Activated B cell treated with CpG ODN at 0.5 μM for 24 hours (primary cell): ENCODE measurements at regions not wholly inside any gene's neighbourhood (a gene's known extent, or its start where the extent isn't known, plus 50 kb on each side); places are given as distances from the start of the nearest gene placed in this dataset.

Source experiments
- ATAC-seq: fragments of 200-7000 bp; cut with Tn5 transposase; one replicate; pipeline ENCODE4 v1.10.0; 2021; ENCODE audit warnings: low read depth, mild to moderate bottlenecking, moderate library complexity
- CTCF ChIA-PET: fragments of 350-600 bp; sonication (Branson Sonifier 250); formaldehyde crosslinking; loops from one replicate; lab custom pipeline; 2021; ENCODE audit warnings: antibody characterized with exemption; lab: Charles Lee
- POLR2A ChIA-PET: fragments of 350-600 bp; sonication (Branson Sonifier 250); formaldehyde crosslinking; loops from one replicate; lab custom pipeline; 2021; ENCODE audit warnings: antibody characterized with exemption; lab: Charles Lee
- DNase-seq: peaks from one replicate; pipeline ENCODE4 v3.0.0; 2022
- H3K27ac Mint-ChIP-seq: one replicate; pipeline ENCODE4 v1.8.0; 2020; ENCODE audit warnings: mixed read lengths
- H3K27me3 Mint-ChIP-seq: one replicate; pipeline ENCODE4 v1.8.0; 2021; ENCODE audit warnings: mixed read lengths
- H3K36me3 Mint-ChIP-seq: one replicate; pipeline ENCODE4 v1.8.0; 2021; ENCODE audit warnings: low read depth, mixed read lengths
- H3K4me1 Mint-ChIP-seq: one replicate; pipeline ENCODE4 v1.8.0; 2021; ENCODE audit warnings: mixed read lengths
- H3K4me3 Mint-ChIP-seq: one replicate; pipeline ENCODE4 v1.8.0; 2020; ENCODE audit warnings: mild to moderate bottlenecking, mixed read lengths
- H3K9me3 Mint-ChIP-seq: one replicate; pipeline ENCODE4 v1.8.0; 2020; ENCODE audit warnings: mixed read lengths
- intact Hi-C: fragments of 100-400 bp; cut with micrococcal nuclease; formaldehyde crosslinking; loops from one replicate; pipeline ENCODE4 v1.15.1; 2024
- TF ChIP-seq, protein P1 (sequence below): fragments of 200-600 bp; IDR thresholded peaks from one replicate; pipeline ENCODE4 v1.8.0; 2022; ENCODE audit warnings: antibody characterized with exemption, mild to moderate bottlenecking

DNA sequence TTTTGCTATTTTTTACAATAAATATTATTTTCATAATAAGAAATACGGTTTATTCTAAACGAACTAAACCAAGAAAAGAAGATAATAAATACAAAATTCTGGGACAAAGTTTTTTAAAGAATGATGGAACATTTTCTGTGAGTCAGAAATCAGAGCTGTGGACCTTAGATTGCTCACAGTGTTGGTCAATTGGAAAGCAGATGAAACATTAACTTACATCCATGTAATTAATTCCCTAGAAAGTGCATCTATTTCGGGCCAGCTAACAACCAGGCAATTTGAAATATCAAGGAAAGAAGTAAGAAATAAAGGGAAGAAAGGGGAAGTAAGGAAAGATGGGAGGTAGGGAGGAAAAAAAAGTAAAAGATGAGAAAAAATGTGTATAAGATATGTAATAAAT is 1569.8 kb upstream of the TENM4 start:
- ChIA-PET CTCF (no interaction called here), POLR2A (no interaction called here)
- intact Hi-C loops = no loop called here
- Mint-ChIP-seq H3K27me3 (no peaks in the 10 kb centered on the region), H3K9me3 (peaks cover 5% of the 10 kb centered on the region), H3K4me3 (no peak overlapping the region), H3K36me3 (no peaks in the 10 kb centered on the region), H3K27ac (no peak overlapping the region), H3K4me1 (no peaks in the 10 kb centered on the region)
- DNase-seq (no peak), ATAC-seq (no peak)
- TF ChIP-seq, protein P1, sequence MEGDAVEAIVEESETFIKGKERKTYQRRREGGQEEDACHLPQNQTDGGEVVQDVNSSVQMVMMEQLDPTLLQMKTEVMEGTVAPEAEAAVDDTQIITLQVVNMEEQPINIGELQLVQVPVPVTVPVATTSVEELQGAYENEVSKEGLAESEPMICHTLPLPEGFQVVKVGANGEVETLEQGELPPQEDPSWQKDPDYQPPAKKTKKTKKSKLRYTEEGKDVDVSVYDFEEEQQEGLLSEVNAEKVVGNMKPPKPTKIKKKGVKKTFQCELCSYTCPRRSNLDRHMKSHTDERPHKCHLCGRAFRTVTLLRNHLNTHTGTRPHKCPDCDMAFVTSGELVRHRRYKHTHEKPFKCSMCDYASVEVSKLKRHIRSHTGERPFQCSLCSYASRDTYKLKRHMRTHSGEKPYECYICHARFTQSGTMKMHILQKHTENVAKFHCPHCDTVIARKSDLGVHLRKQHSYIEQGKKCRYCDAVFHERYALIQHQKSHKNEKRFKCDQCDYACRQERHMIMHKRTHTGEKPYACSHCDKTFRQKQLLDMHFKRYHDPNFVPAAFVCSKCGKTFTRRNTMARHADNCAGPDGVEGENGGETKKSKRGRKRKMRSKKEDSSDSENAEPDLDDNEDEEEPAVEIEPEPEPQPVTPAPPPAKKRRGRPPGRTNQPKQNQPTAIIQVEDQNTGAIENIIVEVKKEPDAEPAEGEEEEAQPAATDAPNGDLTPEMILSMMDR = no peak

DNA sequence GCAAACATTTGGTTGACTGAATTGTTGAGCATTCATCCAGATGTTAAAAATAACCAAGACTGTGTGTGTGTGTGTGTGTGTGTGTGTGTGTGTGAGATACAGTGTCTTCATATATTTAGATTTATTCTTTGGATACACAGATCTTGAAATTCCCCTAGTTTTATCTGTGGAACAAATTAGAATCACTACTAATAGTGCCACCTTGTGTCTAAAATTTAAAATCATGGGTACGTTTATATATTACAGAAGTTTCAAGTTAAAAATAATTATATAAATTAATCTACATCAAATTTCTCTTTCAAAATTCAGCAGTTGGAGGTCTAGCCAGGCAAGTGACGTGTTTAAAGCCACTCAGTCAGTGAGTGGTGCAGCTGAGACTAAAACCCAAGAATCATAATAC is 1566.2 kb upstream of the TENM4 start:
- TF ChIP-seq, protein P1 = no peak
- Mint-ChIP-seq H3K4me3 (no peak overlapping the region), H3K4me1 (no peaks in the 10 kb centered on the region), H3K9me3 (peaks cover 2% of the 10 kb centered on the region), H3K27ac (no peak overlapping the region), H3K36me3 (no peaks in the 10 kb centered on the region), H3K27me3 (no peaks in the 10 kb centered on the region)
- POLR2A ChIA-PET = no interaction called here
- DNase-seq (no peak), ATAC-seq (no peak)
- intact Hi-C loops = no loop called here
- CTCF ChIA-PET = no interaction called here

DNA sequence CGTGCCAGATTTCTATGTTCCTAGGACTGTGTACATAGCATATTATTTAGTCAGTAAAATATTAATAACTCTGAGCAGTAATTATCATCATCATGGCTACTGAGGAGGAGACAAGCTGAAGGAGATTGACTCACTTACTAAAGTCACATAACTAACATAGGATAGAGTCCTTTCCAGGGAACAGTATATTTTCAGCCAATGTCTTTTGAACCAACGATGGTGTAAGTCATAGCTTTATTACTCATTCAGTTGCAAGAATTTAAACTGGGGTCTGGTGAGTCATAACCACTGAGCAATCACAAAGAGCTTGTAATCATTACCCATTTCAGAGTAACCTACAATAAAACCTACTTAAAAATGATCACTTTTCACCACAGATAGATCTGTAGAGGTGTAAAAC is 1564.8 kb upstream of the TENM4 start:
- DNase-seq = no peak
- CTCF ChIA-PET = no interaction called here
- Mint-ChIP-seq H3K27me3 (no peaks in the 10 kb centered on the region), H3K27ac (no peak overlapping the region), H3K4me3 (no peak overlapping the region), H3K4me1 (no peaks in the 10 kb centered on the region), H3K36me3 (no peaks in the 10 kb centered on the region), H3K9me3 (no peaks in the 10 kb centered on the region)
- intact Hi-C loops = no loop called here
- no peak for ATAC-seq
- TF ChIP-seq, protein P1 = no peak
- POLR2A ChIA-PET = no interaction called here

DNA sequence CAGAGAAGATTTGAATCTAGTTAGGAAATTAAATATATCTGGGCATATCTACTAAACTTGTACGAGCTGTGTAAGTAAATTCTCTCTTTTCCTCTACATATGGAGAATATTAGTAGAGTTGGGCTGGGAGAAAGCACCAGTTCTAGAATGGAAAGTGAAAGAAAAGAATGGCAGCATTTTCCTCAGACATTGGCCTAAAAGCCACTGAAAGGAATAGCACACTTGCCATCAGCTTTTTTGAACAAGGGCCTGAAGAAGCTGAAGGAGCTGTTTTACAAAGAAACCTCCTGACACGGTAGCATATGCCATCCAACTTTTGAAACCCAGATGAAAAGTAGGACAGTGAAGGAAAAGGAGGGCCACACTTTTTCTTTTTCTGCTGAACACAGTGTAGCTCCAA is 1563.7 kb upstream of the TENM4 start:
- ATAC-seq = no peak
- H3K4me3 Mint-ChIP-seq = no peak overlapping the region

DNA sequence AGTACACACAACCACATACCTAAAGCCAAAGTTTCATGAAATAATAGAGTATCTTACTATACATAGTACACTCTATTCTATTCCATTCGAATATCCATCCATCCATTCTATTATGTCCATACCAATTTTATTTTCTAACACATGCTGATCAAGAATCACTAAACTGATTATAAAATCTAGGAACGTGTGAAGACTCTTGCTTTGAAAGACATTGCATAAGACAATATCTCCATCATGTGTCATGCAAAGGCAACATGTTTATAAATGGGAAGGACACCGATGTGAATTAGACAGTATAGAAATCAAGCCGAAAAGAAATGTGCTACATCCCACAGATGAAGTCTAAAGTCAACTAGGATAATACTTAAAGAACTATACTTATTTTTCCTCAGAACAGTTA is 1561.5 kb upstream of the TENM4 start:
- DNase-seq (no peak), ATAC-seq (no peak)
- Mint-ChIP-seq H3K4me1 (no peaks in the 10 kb centered on the region), H3K9me3 (no peaks in the 10 kb centered on the region), H3K4me3 (no peak overlapping the region), H3K27me3 (no peaks in the 10 kb centered on the region), H3K36me3 (no peaks in the 10 kb centered on the region), H3K27ac (no peak overlapping the region)
- TF ChIP-seq, protein P1 = no peak
- intact Hi-C loops = no loop called here
- CTCF ChIA-PET = no interaction called here
- POLR2A ChIA-PET = no interaction called here

More for the DNA sequence above, 1563.7 kb upstream of the TENM4 start:
- TF ChIP-seq, protein P1 = no peak
- Mint-ChIP-seq H3K27ac (no peak overlapping the region), H3K4me1 (no peaks in the 10 kb centered on the region), H3K36me3 (no peaks in the 10 kb centered on the region), H3K27me3 (no peaks in the 10 kb centered on the region), H3K9me3 (no peaks in the 10 kb centered on the region)
- CTCF ChIA-PET = no interaction called here
- intact Hi-C loops = no loop called here
- DNase-seq = no peak
- POLR2A ChIA-PET = no interaction called here
